Liver (tissue), 8 donors: ENCODE measurements at regions not wholly inside any gene's neighbourhood (a gene's known extent, or its start where the extent isn't known, plus 50 kb on each side); places are given as distances from the start of the nearest gene placed in this dataset.

ENCODE experiments used
- DNase-seq: peaks from one replicate; pipeline ENCODE4 v3.0.0-alpha.2; 2017; ENCODE audit warnings: low spot score
- H3K27ac ChIP-seq, 2 donors: one replicate each; pipeline ENCODE4 v1.7.0; 2013; ENCODE audit warnings: inconsistent platforms in 2 of 2, low read length in 2 of 2, control low read depth in 1 of 2, low read depth in 1 of 2, mild to moderate bottlenecking in 1 of 2
- H3K27me3 ChIP-seq, 4 donors: one replicate each; pipeline versions ENCODE4 v1.6.1 to v1.7.0; 2013; ENCODE audit warnings: low read length in 3 of 4, inconsistent platforms in 1 of 4, mild to moderate bottlenecking in 1 of 4, moderate library complexity in 1 of 4; ENCODE audit not compliant: control insufficient read depth in 4 of 4, insufficient read depth in 4 of 4
- H3K36me3 ChIP-seq, 4 donors: one replicate each; pipeline versions ENCODE4 v1.6.1 to v1.7.0; 2013; ENCODE audit warnings: low read length in 3 of 4, mild to moderate bottlenecking in 3 of 4, low read depth in 1 of 4, moderate library complexity in 1 of 4; ENCODE audit not compliant: control insufficient read depth in 4 of 4, insufficient read depth in 3 of 4
- H3K4me1 ChIP-seq, 4 donors: one replicate each; pipeline versions ENCODE4 v1.6.1 to v1.7.0; 2013; ENCODE audit warnings: low read length in 3 of 4, mild to moderate bottlenecking in 3 of 4, moderate library complexity in 1 of 4; ENCODE audit not compliant: control insufficient read depth in 4 of 4, insufficient read depth in 4 of 4
- H3K4me3 ChIP-seq, 3 donors: one replicate each; pipeline versions ENCODE4 v1.6.1 to v1.7.0; 2013; ENCODE audit warnings: low read length in 3 of 3, control low read depth in 1 of 3, low read depth in 1 of 3, mild to moderate bottlenecking in 1 of 3
- H3K9ac ChIP-seq, 2 donors: one replicate each; pipeline ENCODE4 v1.7.0; 2013; ENCODE audit warnings: low read length in 2 of 2, mild to moderate bottlenecking in 2 of 2, moderate library complexity in 2 of 2, control low read depth in 1 of 2, low read depth in 1 of 2
- H3K9me3 ChIP-seq, 4 donors: one replicate each; pipeline versions ENCODE4 v1.6.1 to v1.7.0; 2013; ENCODE audit warnings: low read length in 3 of 4; ENCODE audit not compliant: control insufficient read depth in 4 of 4
- ATF3 ChIP-seq: IDR thresholded peaks from 2 replicates; pipeline ENCODE4 v1.6.1; 2016; ENCODE audit warnings: antibody characterized with exemption
- FOXA1 ChIP-seq: IDR thresholded peaks from 2 replicates; pipeline ENCODE4 v1.6.1; 2016; ENCODE audit warnings: antibody characterized with exemption
- FOXA2 ChIP-seq: IDR thresholded peaks from 2 replicates; pipeline ENCODE4 v1.6.1; 2016; ENCODE audit warnings: antibody characterized with exemption
- GABPA ChIP-seq, 2 donors: IDR thresholded peaks in 1 of 2; conservative IDR thresholded peaks in 1 of 2; 2 replicates each; pipeline ENCODE4 v1.6.1; 2016; ENCODE audit warnings: antibody characterized with exemption in 2 of 2, mild to moderate bottlenecking in 1 of 2, moderate library complexity in 1 of 2
- HNF4A ChIP-seq, 2 donors: conservative IDR thresholded peaks; 2 replicates each; pipeline ENCODE4 v1.6.1; 2016; ENCODE audit warnings: antibody characterized with exemption in 2 of 2, mild to moderate bottlenecking in 2 of 2
- HNF4G ChIP-seq: IDR thresholded peaks from 2 replicates; pipeline ENCODE4 v1.6.1; 2016; ENCODE audit warnings: antibody characterized with exemption
- JUND ChIP-seq, 2 donors: IDR thresholded peaks; 2 replicates each; pipeline ENCODE4 v1.6.1; 2016; ENCODE audit warnings: antibody characterized with exemption in 2 of 2
- NR2F2 ChIP-seq: IDR thresholded peaks from 2 replicates; pipeline ENCODE4 v1.6.1; 2016; ENCODE audit warnings: antibody characterized with exemption
- RAD21 ChIP-seq, 2 donors: IDR thresholded peaks; 2 replicates each; pipeline ENCODE4 v1.6.1; 2016; ENCODE audit warnings: antibody characterized with exemption in 2 of 2, mild to moderate bottlenecking in 2 of 2
- REST ChIP-seq: IDR thresholded peaks from 2 replicates; pipeline ENCODE4 v1.6.1; 2016; ENCODE audit warnings: antibody characterized with exemption, mild to moderate bottlenecking
- RXRA ChIP-seq, 2 donors: IDR thresholded peaks; 2 replicates each; pipeline ENCODE4 v1.6.1; 2017 to 2018; ENCODE audit warnings: antibody characterized with exemption in 2 of 2, mild to moderate bottlenecking in 1 of 2
- SP1 ChIP-seq: IDR thresholded peaks from 2 replicates; pipeline ENCODE4 v1.6.1; 2018; ENCODE audit warnings: antibody characterized with exemption, mild to moderate bottlenecking
- TAF1 ChIP-seq: conservative IDR thresholded peaks from 2 replicates; pipeline ENCODE4 v1.6.1; 2016; ENCODE audit warnings: antibody characterized with exemption, mild to moderate bottlenecking
- YY1 ChIP-seq: IDR thresholded peaks from 2 replicates; pipeline ENCODE4 v1.6.1; 2016; ENCODE audit warnings: antibody characterized with exemption, mild to moderate bottlenecking
- WGBS: extraction: QIAGEN DNeasy Blood & Tissue Kit; methylation state at CpG from one replicate; pipeline ENCODE4 v1.1.7; 2013; 5-methylcytosine and 5-hydroxymethylcytosine counted together
- TF ChIP-seq, protein P1 (sequence below): IDR thresholded peaks from 2 replicates; pipeline ENCODE4 v1.6.1; 2016; ENCODE audit warnings: antibody characterized with exemption
- TF ChIP-seq, protein P2 (sequence below): fragments of 150-350 bp; IDR thresholded peaks from 2 replicates; pipeline ENCODE4 v1.5.1; 2017; ENCODE audit warnings: improper control_type of control experiment, low read depth, low read length; ENCODE audit not compliant: missing input control
- donor health status: healthy.
- donor health status: healthy.
- donor health status: healthy.
- donor health status: healthy.
- donor health status: healthy.

DNA sequence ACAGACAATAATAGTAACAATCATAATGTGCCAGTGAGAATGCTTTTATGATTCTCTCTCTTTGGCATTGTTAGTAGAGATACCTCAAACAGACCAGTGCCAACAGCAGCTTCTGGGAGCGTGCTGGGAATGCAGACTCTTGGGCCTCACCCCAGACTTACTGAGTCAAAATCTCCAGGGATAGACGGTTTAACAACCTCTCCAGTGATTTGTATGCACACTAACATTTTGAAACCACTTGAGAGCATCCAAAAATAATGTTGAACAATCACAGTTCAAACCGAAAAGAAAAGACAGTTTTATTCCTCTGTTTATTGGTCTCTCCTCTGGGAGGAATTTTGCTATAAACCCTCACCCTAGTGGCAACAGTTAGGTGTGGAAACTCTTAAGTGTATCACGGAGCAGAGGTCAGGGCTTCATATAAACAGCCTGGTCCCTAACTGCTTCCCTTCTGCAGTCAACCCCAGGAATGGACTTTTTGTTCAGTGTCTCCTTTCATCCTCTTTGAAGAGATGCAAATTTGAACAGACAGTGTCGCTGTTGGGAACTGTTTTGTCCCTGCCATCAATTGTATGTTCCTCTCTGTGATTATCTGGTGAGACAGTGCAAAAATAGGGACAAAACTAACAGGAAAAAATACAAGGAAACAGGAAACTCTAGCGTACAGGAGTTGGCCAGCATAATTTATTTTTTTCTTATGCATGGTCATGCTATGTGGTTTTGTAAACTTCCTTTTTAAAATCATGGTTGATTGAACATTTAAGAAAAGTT, 162.4 kb upstream of the BTBD3 start:
- TF ChIP-seq FOXA2 (no peak), RAD21 (IDR thresholded peaks at IDR 0.05) (peak; percentile 24 to 62), ATF3 (no peak), HNF4A (conservative IDR thresholded peaks at IDR 0.05) (no peak), SP1 (no peak)
- TF ChIP-seq, protein P1, sequence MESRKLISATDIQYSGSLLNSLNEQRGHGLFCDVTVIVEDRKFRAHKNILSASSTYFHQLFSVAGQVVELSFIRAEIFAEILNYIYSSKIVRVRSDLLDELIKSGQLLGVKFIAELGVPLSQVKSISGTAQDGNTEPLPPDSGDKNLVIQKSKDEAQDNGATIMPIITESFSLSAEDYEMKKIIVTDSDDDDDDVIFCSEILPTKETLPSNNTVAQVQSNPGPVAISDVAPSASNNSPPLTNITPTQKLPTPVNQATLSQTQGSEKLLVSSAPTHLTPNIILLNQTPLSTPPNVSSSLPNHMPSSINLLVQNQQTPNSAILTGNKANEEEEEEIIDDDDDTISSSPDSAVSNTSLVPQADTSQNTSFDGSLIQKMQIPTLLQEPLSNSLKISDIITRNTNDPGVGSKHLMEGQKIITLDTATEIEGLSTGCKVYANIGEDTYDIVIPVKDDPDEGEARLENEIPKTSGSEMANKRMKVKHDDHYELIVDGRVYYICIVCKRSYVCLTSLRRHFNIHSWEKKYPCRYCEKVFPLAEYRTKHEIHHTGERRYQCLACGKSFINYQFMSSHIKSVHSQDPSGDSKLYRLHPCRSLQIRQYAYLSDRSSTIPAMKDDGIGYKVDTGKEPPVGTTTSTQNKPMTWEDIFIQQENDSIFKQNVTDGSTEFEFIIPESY = no peak
- H3K9me3 ChIP-seq = no peaks in the 10 kb centered on the region
- H3K4me1 ChIP-seq = no peaks in the 10 kb centered on the region
- no peak for DNase-seq
- no peaks in the 10 kb centered on the region for H3K36me3 ChIP-seq
- no peak overlapping the region for H3K4me3 ChIP-seq
- no peaks in the 10 kb centered on the region for H3K27me3 ChIP-seq
- H3K27ac ChIP-seq = no peak overlapping the region
- H3K9ac ChIP-seq = no peak overlapping the region
- 53% methylated on average over 6 of the region's 6 CpGs for WGBS

DNA sequence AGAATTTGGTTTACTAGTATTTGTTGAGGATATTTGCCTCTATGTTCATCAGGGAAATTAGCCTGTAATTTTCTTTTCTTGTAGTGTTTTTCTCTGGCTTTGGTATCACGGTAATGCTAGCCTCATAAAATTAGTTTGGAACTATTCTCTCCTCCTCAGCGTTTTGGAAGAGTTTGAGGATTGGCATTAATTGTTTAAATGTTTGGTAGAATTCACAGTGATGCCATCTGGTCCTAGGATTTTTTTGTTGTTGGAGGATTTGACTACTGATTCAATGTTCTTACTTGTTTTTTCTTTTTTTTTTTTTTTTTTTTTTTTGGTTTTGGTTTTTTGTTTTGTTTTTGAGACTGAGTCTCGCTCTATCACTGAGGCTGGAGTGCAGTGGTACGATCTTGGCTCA, 156.2 kb upstream of the BTBD3 start:
- Histone ChIP-seq H3K27ac (no peak overlapping the region), H3K27me3 (no peaks in the 10 kb centered on the region), H3K4me1 (no peaks in the 10 kb centered on the region), H3K9ac (no peak overlapping the region), H3K9me3 (peaks cover 0 to 2% (median 0%) of the 10 kb centered on the region in 4 donors), H3K4me3 (no peak overlapping the region), H3K36me3 (no peaks in the 10 kb centered on the region)
- no peak for DNase-seq
- TF ChIP-seq HNF4G (no peak), FOXA2 (no peak), SP1 (no peak), HNF4A (conservative IDR thresholded peaks at IDR 0.05) (no peak), TAF1 (no peak), RXRA (IDR thresholded peaks at IDR 0.05) (no peak), NR2F2 (no peak), FOXA1 (no peak), ATF3 (no peak), REST (no peak), YY1 (no peak), JUND (IDR thresholded peaks at IDR 0.05) (no peak), GABPA (IDR thresholded peaks at IDR 0.05 in 1 of 2, conservative IDR thresholded peaks at IDR 0.05 in 1 of 2) (no peak)
- TF ChIP-seq, protein P2, sequence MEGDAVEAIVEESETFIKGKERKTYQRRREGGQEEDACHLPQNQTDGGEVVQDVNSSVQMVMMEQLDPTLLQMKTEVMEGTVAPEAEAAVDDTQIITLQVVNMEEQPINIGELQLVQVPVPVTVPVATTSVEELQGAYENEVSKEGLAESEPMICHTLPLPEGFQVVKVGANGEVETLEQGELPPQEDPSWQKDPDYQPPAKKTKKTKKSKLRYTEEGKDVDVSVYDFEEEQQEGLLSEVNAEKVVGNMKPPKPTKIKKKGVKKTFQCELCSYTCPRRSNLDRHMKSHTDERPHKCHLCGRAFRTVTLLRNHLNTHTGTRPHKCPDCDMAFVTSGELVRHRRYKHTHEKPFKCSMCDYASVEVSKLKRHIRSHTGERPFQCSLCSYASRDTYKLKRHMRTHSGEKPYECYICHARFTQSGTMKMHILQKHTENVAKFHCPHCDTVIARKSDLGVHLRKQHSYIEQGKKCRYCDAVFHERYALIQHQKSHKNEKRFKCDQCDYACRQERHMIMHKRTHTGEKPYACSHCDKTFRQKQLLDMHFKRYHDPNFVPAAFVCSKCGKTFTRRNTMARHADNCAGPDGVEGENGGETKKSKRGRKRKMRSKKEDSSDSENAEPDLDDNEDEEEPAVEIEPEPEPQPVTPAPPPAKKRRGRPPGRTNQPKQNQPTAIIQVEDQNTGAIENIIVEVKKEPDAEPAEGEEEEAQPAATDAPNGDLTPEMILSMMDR = no peak
- WGBS = 63% methylated on average over 4 of the region's 4 CpGs
